ENCODE measurements at regions not wholly inside any gene's neighbourhood (a gene's known extent, or its start where the extent isn't known, plus 50 kb on each side); places are given as distances from the start of the nearest gene placed in this dataset.

GRCh38 chr2:122939796-122940195 lies 1085.3 kb upstream of the CNTNAP5 start:
- Histone ChIP-seq H3K27me3 (no peaks in the 10 kb centered on the region), H3K27ac (no peak overlapping the region), H3K4me1 (no peaks in the 10 kb centered on the region), H3K9me3 (no peaks in the 10 kb centered on the region), H3K36me3 (no peaks in the 10 kb centered on the region), H3K4me3 (no peak overlapping the region)
- intact Hi-C loops (cut with DNase I), result no loop called here
- TF ChIP-seq, protein P1, sequence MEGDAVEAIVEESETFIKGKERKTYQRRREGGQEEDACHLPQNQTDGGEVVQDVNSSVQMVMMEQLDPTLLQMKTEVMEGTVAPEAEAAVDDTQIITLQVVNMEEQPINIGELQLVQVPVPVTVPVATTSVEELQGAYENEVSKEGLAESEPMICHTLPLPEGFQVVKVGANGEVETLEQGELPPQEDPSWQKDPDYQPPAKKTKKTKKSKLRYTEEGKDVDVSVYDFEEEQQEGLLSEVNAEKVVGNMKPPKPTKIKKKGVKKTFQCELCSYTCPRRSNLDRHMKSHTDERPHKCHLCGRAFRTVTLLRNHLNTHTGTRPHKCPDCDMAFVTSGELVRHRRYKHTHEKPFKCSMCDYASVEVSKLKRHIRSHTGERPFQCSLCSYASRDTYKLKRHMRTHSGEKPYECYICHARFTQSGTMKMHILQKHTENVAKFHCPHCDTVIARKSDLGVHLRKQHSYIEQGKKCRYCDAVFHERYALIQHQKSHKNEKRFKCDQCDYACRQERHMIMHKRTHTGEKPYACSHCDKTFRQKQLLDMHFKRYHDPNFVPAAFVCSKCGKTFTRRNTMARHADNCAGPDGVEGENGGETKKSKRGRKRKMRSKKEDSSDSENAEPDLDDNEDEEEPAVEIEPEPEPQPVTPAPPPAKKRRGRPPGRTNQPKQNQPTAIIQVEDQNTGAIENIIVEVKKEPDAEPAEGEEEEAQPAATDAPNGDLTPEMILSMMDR (IDR thresholded peaks at IDR 0.05), result no peak
- no peak for TF ChIP-seq POLR2A (IDR thresholded peaks at IDR 0.05)
- 45 to 55% methylated on average over 2 to 4 of the region's 4 CpGs for WGBS, 2 donors
- no peak for DNase-seq

DNA sequence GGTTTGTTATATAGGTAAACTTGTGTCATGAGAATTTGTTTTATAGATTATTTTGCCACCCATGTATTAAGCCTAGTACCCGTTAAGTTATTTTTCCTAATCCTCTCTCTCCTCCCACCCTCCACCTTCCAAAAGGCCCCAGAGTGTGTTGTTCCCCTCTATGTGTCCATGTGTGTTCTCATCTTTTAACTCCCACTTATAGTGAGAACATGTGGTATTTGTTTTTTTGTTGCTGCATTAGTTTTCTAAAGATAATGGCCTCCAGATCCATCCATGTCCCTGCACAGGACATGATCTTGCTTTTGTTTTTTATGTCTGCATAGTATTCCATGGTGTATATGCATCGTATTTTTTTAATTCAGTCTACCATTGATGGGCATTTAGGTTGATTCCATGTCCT lies 1075.6 kb upstream of the CNTNAP5 start:
- no peak overlapping the region for H3K4me3 ChIP-seq
- no peak overlapping the region for H3K27ac ChIP-seq
- no peaks in the 10 kb centered on the region for H3K4me1 ChIP-seq
- intact Hi-C loops (cut with DNase I), result no loop called here
- H3K9me3 ChIP-seq, result no peaks in the 10 kb centered on the region
- no peaks in the 10 kb centered on the region for H3K27me3 ChIP-seq
- H3K36me3 ChIP-seq, result no peaks in the 10 kb centered on the region
- DNase-seq, result no peak
- WGBS, 2 donors, result 29 to 30% methylated on average over 2 of the region's 2 CpGs
- TF ChIP-seq, protein P1 (IDR thresholded peaks at IDR 0.05), result no peak

GRCh38 chr2:122955776-122956175 lies 1069.3 kb upstream of the CNTNAP5 start:
- TF ChIP-seq, protein P1 (IDR thresholded peaks at IDR 0.05), result no peak
- TF ChIP-seq POLR2A (IDR thresholded peaks at IDR 0.05), result no peak
- 53 to 56% methylated on average over 4 of the region's 4 CpGs for WGBS, 2 donors
- Histone ChIP-seq H3K27ac (no peak overlapping the region), H3K4me3 (no peak overlapping the region), H3K36me3 (no peaks in the 10 kb centered on the region), H3K27me3 (no peaks in the 10 kb centered on the region), H3K9me3 (no peaks in the 10 kb centered on the region), H3K4me1 (no peaks in the 10 kb centered on the region)
- intact Hi-C loops (cut with DNase I), result no loop called here
- DNase-seq, result no peak

DNA sequence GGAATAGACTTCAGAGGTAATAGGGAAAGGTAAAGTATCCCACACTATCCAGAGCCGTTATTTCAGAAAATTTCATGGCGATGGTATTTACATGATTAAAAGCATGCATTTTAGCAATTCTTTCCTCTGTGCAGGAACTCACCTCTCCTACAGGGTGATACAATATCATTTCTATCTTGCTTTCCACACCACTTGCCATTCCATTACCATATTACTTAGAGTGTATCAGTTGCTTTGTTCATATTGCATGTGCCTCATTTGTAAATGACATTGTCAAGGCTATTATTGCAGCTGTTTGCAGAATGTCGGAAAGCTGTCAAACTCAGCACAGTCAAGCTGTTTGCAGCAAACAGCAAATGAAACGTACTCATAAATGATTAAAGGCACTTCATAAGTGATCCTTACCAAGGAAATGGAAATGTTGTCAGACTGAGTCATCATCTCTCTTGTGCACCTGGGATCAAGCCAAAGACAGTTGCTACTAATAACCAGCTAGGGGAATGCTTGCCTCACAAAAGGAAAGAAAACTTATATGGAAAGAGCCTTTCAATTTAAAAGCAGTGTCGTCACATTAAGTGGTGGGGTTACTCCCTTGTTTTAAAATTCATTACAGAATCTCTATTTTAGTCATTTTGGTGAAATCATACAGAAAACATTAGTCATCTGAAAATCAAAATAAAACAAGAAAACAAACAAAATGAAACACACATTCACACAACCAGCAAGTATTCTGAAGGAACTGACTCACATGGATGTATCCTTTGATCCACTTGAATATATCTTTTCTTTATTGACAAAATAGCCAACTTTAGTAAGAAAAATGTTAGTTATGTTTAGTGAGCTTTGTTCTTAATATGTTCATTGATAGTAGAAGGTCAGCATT lies 1064.1 kb upstream of the CNTNAP5 start:
- Histone ChIP-seq H3K4me1 (no peaks in the 10 kb centered on the region), H3K36me3 (no peaks in the 10 kb centered on the region), H3K27me3 (no peaks in the 10 kb centered on the region), H3K27ac (no peak overlapping the region), H3K9me3 (no peaks in the 10 kb centered on the region), H3K4me3 (no peak overlapping the region)
- TF ChIP-seq POLR2A (IDR thresholded peaks at IDR 0.05), result no peak
- intact Hi-C loops (cut with DNase I), result no loop called here
- DNase-seq, result no peak
- 52 to 53% methylated on average over 5 of the region's 5 CpGs for WGBS, 2 donors

DNA sequence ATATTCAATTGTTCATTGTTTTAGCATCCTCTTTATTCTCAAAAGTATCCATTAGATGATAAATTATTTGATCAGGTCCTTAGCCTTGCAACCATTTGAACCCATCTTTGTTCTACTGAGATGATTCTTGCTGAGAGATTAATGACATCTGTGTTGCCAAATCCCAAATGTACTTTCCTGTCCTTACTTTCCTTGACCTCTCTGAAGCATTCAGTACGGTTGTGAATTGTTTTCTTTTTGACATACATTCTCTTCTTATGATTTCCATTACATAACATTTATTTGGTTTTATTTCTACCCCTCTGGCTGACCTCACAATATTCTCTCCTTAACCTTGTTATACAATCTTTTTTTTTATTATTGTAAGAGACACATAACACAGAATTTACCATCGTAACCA lies 1058.6 kb upstream of the CNTNAP5 start:
- Histone ChIP-seq H3K9me3 (no peaks in the 10 kb centered on the region), H3K4me1 (no peaks in the 10 kb centered on the region), H3K36me3 (no peaks in the 10 kb centered on the region), H3K27ac (no peak overlapping the region), H3K4me3 (no peak overlapping the region), H3K27me3 (no peaks in the 10 kb centered on the region)
- intact Hi-C loops (cut with DNase I), result no loop called here
- 67 to 73% methylated on average over 2 of the region's 2 CpGs for WGBS, 2 donors
- DNase-seq, result no peak
- TF ChIP-seq, protein P1 (IDR thresholded peaks at IDR 0.05), result no peak
- TF ChIP-seq POLR2A (IDR thresholded peaks at IDR 0.05), result no peak

Data from esophagus squamous epithelium (tissue), 5 donors.